SK-N-SH (cell line): ENCODE measurements at regions not wholly inside any gene's neighbourhood (a gene's known extent, or its start where the extent isn't known, plus 50 kb on each side); places are given as distances from the start of the nearest gene placed in this dataset.

Source experiments
- CTCF ChIA-PET: fragments of 300-600, 350-600 bp; formaldehyde crosslinking; extraction: SDS; loops from one replicate; lab custom pipeline; 2021; lab: Yijun Ruan, JAX
- POLR2A ChIA-PET: fragments of 350-600 bp; sonication (Branson Sonifier 250); formaldehyde crosslinking; extraction: SDS; loops from one replicate; lab custom pipeline; 2020; ENCODE audit warnings: antibody characterized with exemption, inconsistent platforms; lab: Yijun Ruan, JAX
- DNase-seq: peaks from one replicate; pipeline ENCODE4 v3.0.0; 2012
- H2AFZ ChIP-seq: fragments of 200-600 bp; sonication (generic); 2 replicates; pipeline ENCODE4 v1.8.1; 2016; ENCODE audit warnings: antibody characterized with exemption, mild to moderate bottlenecking, low read depth
- H3F3A ChIP-seq: fragments of 200-600 bp; sonication (generic); replicated peaks from 2 replicates; pipeline ENCODE3; 2016; ENCODE audit warnings: antibody characterized with exemption, mild to moderate bottlenecking; ENCODE audit not compliant: insufficient read depth
- H3K27ac ChIP-seq, 2 experiments: fragments of 200-500 bp in 1 of 2; fragments of 200-600 bp in 1 of 2; sonication (Bioruptor generic) in 1 of 2; sonication (generic), shearing (Covaris generic) in 1 of 2; 2 replicates each; pipeline versions ENCODE4 v1.5.1 to v1.6.1; 2014 to 2016; ENCODE audit warnings: low read depth in 2 of 2, inconsistent platforms in 1 of 2, low read length in 1 of 2, mild to moderate bottlenecking in 1 of 2, mixed read lengths in 1 of 2
- H3K27me3 ChIP-seq: fragments of 200-600 bp; sonication (generic), shearing (Covaris generic); 2 replicates; pipeline ENCODE4 v1.6.1; 2016; ENCODE audit warnings: mixed run types; ENCODE audit not compliant: insufficient read depth
- H3K36me3 ChIP-seq, 2 experiments: fragments of 200-500 bp in 1 of 2; fragments of 200-600 bp in 1 of 2; sonication (Bioruptor generic) in 1 of 2; sonication (generic) in 1 of 2; replicated peaks in 1 of 2; 2 replicates each; pipeline versions ENCODE3 to v1.5.1; 2014 to 2016; ENCODE audit warnings: low read length in 1 of 2, mild to moderate bottlenecking in 1 of 2; ENCODE audit not compliant: insufficient read depth in 2 of 2, control insufficient read depth in 1 of 2
- H3K4me1 ChIP-seq, 2 experiments: fragments of 200-500 bp in 1 of 2; fragments of 200-600 bp in 1 of 2; sonication (Bioruptor generic) in 1 of 2; sonication (generic), shearing (Covaris generic) in 1 of 2; 2 replicates each; pipeline versions ENCODE4 v1.5.1 to v1.6.1; 2014 to 2016; ENCODE audit warnings: low read depth in 1 of 2, low read length in 1 of 2, mixed run types in 1 of 2; ENCODE audit not compliant: insufficient read depth in 2 of 2, control insufficient read depth in 1 of 2
- H3K4me2 ChIP-seq: fragments of 200-600 bp; sonication (generic), shearing (Covaris generic); 2 replicates; pipeline ENCODE4 v1.6.1; 2017; ENCODE audit warnings: mixed run types
- H3K4me3 ChIP-seq, 2 experiments: fragments of 200-500 bp in 1 of 2; fragments of 200-600 bp in 1 of 2; sonication (Bioruptor generic) in 1 of 2; sonication (generic), shearing (Covaris generic) in 1 of 2; 2 replicates each; pipeline versions ENCODE4 v1.5.1 to v1.8.1; 2014 to 2016; ENCODE audit warnings: low read depth in 2 of 2, inconsistent platforms in 1 of 2, low read length in 1 of 2, mild to moderate bottlenecking in 1 of 2, mixed read lengths in 1 of 2, moderate library complexity in 1 of 2
- H3K79me2 ChIP-seq: fragments of 200-600 bp; sonication (generic); 2 replicates; pipeline ENCODE4 v1.8.1; 2017; ENCODE audit warnings: mild to moderate bottlenecking; ENCODE audit not compliant: insufficient read depth
- H3K9ac ChIP-seq: fragments of 200-600 bp; sonication (generic); 2 replicates; pipeline ENCODE4 v1.6.1; 2017; ENCODE audit warnings: mixed run types
- H3K9me2 ChIP-seq: fragments of 200-600 bp; sonication (generic); 2 replicates; pipeline ENCODE4 v1.6.1; 2017; ENCODE audit warnings: mixed run types
- H3K9me3 ChIP-seq: fragments of 200-600 bp; sonication (generic); 2 replicates; pipeline ENCODE4 v1.6.1; 2017; ENCODE audit warnings: mixed run types, mild to moderate bottlenecking, moderate library complexity
- H4K20me1 ChIP-seq: fragments of 200-600 bp; sonication (generic); 2 replicates; pipeline ENCODE4 v1.6.1; 2017; ENCODE audit warnings: mild to moderate bottlenecking, mixed run types; ENCODE audit not compliant: insufficient read depth
- CHD2 ChIP-seq: fragments of 150-350 bp; IDR thresholded peaks from 2 replicates; pipeline ENCODE4 v1.6.1; 2018; ENCODE audit warnings: low read length; ENCODE audit not compliant: partially characterized antibody
- EP300 ChIP-seq, 2 experiments: IDR thresholded peaks; 2 replicates each; pipeline versions ENCODE4 v1.4.0 to v1.6.1; 2012; ENCODE audit warnings: borderline replicate concordance in 1 of 2, low read depth in 1 of 2, low read length in 1 of 2
- EZH2phosphoT487 ChIP-seq: fragments of 200-600 bp; sonication (generic); IDR thresholded peaks from 2 replicates; pipeline ENCODE4 v1.6.1; 2017; ENCODE audit warnings: low read depth, mixed run types, mild to moderate bottlenecking, antibody characterized with exemption, moderate library complexity, borderline replicate concordance
- FOSL2 ChIP-seq: IDR thresholded peaks from 2 replicates; pipeline ENCODE4 v1.4.0; 2012; ENCODE audit warnings: low read depth, mild to moderate bottlenecking, moderate library complexity, borderline replicate concordance
- FOXM1 ChIP-seq: IDR thresholded peaks from 2 replicates; pipeline ENCODE4 v1.4.0; 2012; ENCODE audit warnings: low read depth, mild to moderate bottlenecking
- IRF3 ChIP-seq: fragments of 150-350 bp; IDR thresholded peaks from 2 replicates; pipeline ENCODE4 v1.6.1; 2016; ENCODE audit warnings: mild to moderate bottlenecking, low read depth, low read length
- MEF2A ChIP-seq: IDR thresholded peaks from 2 replicates; pipeline ENCODE4 v1.4.0; 2012; ENCODE audit warnings: low read depth, borderline replicate concordance
- NFIC ChIP-seq: IDR thresholded peaks from 2 replicates; pipeline ENCODE4 v1.4.0; 2012; ENCODE audit warnings: borderline replicate concordance
- NRF1 ChIP-seq: IDR thresholded peaks from 2 replicates; pipeline ENCODE4 v1.6.1; 2012; ENCODE audit warnings: low read depth, mild to moderate bottlenecking, low read length
- POLR2AphosphoS5 ChIP-seq: IDR thresholded peaks from 2 replicates; pipeline ENCODE4 v1.6.1; 2012; ENCODE audit warnings: low read depth, low read length
- RAD21 ChIP-seq: IDR thresholded peaks from 2 replicates; pipeline ENCODE4 v1.6.1; 2012; ENCODE audit warnings: mild to moderate bottlenecking, low read length
- RCOR1 ChIP-seq: fragments of 150-350 bp; IDR thresholded peaks from 2 replicates; pipeline ENCODE4 v1.6.1; 2017; ENCODE audit warnings: antibody characterized with exemption, low read length
- RFX5 ChIP-seq: IDR thresholded peaks from 2 replicates; pipeline ENCODE4 v1.6.1; 2012; ENCODE audit warnings: mild to moderate bottlenecking, improper control_type of control experiment, low read length
- RXRA ChIP-seq: IDR thresholded peaks from 2 replicates; pipeline ENCODE4 v1.4.0; 2012; ENCODE audit warnings: low read depth, mild to moderate bottlenecking, borderline replicate concordance
- TAF1 ChIP-seq: IDR thresholded peaks from 2 replicates; pipeline ENCODE4 v1.6.1; 2012; ENCODE audit warnings: low read depth, mild to moderate bottlenecking, low read length, moderate library complexity, borderline replicate concordance
- TCF12 ChIP-seq: IDR thresholded peaks from 2 replicates; pipeline ENCODE4 v1.4.0; 2012
- YY1 ChIP-seq: IDR thresholded peaks from 2 replicates; pipeline ENCODE4 v1.4.0; 2012; ENCODE audit warnings: low read depth, mild to moderate bottlenecking
- WGBS: methylation state at CpG from one replicate; pipeline ENCODE4 v1.1.6; 2017; ENCODE audit warnings: low lambda C conversion rate; 5-methylcytosine and 5-hydroxymethylcytosine counted together

DNA sequence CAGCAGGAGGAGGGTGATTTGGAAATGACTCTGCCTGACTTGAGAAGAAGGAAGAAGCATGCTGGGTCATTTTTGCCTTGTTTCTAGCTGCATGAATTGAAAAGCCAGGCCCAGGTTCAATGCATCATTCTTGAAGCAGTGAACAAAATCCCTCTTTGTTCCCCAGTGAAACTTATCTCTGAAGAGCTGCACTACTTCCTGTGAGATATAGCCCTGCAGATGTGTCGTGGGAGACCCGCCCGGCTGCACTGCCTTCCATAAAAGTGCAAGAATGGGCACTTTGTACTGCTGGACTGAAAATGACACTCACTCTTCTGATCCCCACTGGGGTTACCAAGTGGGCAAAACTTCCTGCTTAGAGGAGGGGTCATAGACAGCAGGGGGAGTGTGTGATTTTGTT is 249.2 kb upstream of the NFIA start:
- no peak for DNase-seq
- no peaks in the 10 kb centered on the region; a peak in 1 of 4 replicates for H3K4me1 ChIP-seq
- TF ChIP-seq CHD2, result no peak
- TF ChIP-seq RCOR1, result no peak
- no peak for TF ChIP-seq RAD21
- TF ChIP-seq YY1, result no peak
- TF ChIP-seq RXRA, result no peak
- no peak overlapping the region for H3K4me2 ChIP-seq
- no peaks in the 10 kb centered on the region for H4K20me1 ChIP-seq
- no peaks in the 10 kb centered on the region for H3K9me2 ChIP-seq
- WGBS, result 55% methylated on average over 3 of the region's 3 CpGs
- no peaks in the 10 kb centered on the region for H3F3A ChIP-seq
- H3K4me3 ChIP-seq, result no peak overlapping the region
- no peaks in the 10 kb centered on the region for H3K36me3 ChIP-seq
- H3K79me2 ChIP-seq, result no peaks in the 10 kb centered on the region
- no peak overlapping the region for H3K27ac ChIP-seq
- no peak overlapping the region for H3K9ac ChIP-seq
- POLR2A ChIA-PET, result no interaction called here
- H2AFZ ChIP-seq, result no peak overlapping the region
- CTCF ChIA-PET, result interaction anchor here (1.6 kb wide), 1 partner anchor 15 kb away, joined by 4 read pairs; no protein-coding TSS in a partner anchor
- H3K9me3 ChIP-seq, result no peaks in the 10 kb centered on the region
- H3K27me3 ChIP-seq, result no peaks in the 10 kb centered on the region

DNA sequence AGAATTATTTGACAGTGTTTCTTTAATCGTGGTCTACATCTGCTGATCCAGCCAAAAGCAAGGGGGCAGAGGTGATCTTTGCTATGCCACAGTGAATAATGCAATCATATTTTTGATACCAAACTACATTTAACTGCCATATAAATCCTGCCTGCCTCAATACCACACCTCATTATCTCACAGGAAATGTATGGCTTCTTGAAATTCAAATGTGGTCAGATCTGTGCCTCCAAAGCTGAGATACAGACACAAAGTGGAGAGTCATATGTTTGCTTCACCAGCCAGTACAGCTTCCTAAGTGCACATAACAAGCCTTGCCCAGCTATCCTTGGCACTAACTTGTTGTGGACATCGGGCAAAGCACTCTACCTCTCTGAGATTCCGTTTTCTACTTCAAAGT is 250.0 kb upstream of the NFIA start:
- Histone ChIP-seq H3K9ac (no peak overlapping the region), H3K27ac (no peak overlapping the region), H2AFZ (no peak overlapping the region), H3K4me1 (no peaks in the 10 kb centered on the region; a peak in 1 of 4 replicates), H3K9me2 (no peaks in the 10 kb centered on the region), H3K4me3 (no peak overlapping the region), H3K79me2 (no peaks in the 10 kb centered on the region), H4K20me1 (no peaks in the 10 kb centered on the region), H3K36me3 (no peaks in the 10 kb centered on the region), H3F3A (no peaks in the 10 kb centered on the region), H3K27me3 (no peaks in the 10 kb centered on the region), H3K4me2 (no peak overlapping the region), H3K9me3 (no peaks in the 10 kb centered on the region)
- no peak for TF ChIP-seq RFX5
- no peak for DNase-seq
- 40% methylated on average over 3 of the region's 3 CpGs for WGBS
- CTCF ChIA-PET, result interaction anchor here (1.6 kb wide), 1 partner anchor 16 kb away, joined by 4 read pairs; no protein-coding TSS in a partner anchor
- POLR2A ChIA-PET, result no interaction called here

GRCh38 chr1:60831780-60832179 is 250.6 kb upstream of the NFIA start:
- Histone ChIP-seq H3K4me3 (no peak overlapping the region), H3K9me3 (no peaks in the 10 kb centered on the region), H4K20me1 (no peaks in the 10 kb centered on the region), H3K36me3 (no peaks in the 10 kb centered on the region), H3K9me2 (no peaks in the 10 kb centered on the region), H3K79me2 (no peaks in the 10 kb centered on the region), H3F3A (no peaks in the 10 kb centered on the region), H2AFZ (no peak overlapping the region), H3K9ac (no peak overlapping the region), H3K27ac (no peak overlapping the region), H3K27me3 (no peaks in the 10 kb centered on the region), H3K4me1 (no peaks in the 10 kb centered on the region; a peak in 1 of 4 replicates), H3K4me2 (no peak overlapping the region)
- ChIA-PET CTCF (no interaction called here), POLR2A (no interaction called here)
- no peak for TF ChIP-seq EZH2phosphoT487
- no peak for TF ChIP-seq NFIC
- TF ChIP-seq EP300 (IDR thresholded peaks at IDR 0.05; ENCODE audit: borderline replicate concordance in 1 of 2, low read depth in 1 of 2, low read length in 1 of 2), result no peak
- TF ChIP-seq YY1, result no peak
- TF ChIP-seq IRF3, result no peak
- TF ChIP-seq TAF1, result no peak
- no peak for TF ChIP-seq RFX5
- TF ChIP-seq NRF1, result no peak
- no peak for TF ChIP-seq FOXM1
- no peak for TF ChIP-seq TCF12
- no peak for TF ChIP-seq MEF2A
- no peak for TF ChIP-seq FOSL2
- no peak for TF ChIP-seq POLR2AphosphoS5
- TF ChIP-seq CHD2, result no peak
- WGBS, result 66% methylated on average over 3 of the region's 3 CpGs
- DNase-seq, result no peak
